PC-3 (cell line): ENCODE measurements at regions not wholly inside any gene's neighbourhood (a gene's known extent, or its start where the extent isn't known, plus 50 kb on each side); places are given as distances from the start of the nearest gene placed in this dataset.

ENCODE experiments used
- ATAC-seq: fragments of 200-7000 bp; cut with Tn5 transposase; 2 replicates; pipeline ENCODE4 v1.9.1; 2020; ENCODE audit warnings: mild to moderate bottlenecking, moderate library complexity
- BruUV-seq: library from RNA; stranded (reverse); fragments of 400-500 nt; replicated peaks from 2 replicates; lab custom pipeline; 2021; lab: Mats Ljungman, UMichigan
- CTCF ChIA-PET: fragments of 300-600 bp; sonication (Branson Sonifier 250); formaldehyde crosslinking; loops from one replicate; lab custom pipeline; 2022; ENCODE audit warnings: antibody characterized with exemption; lab: Charles Lee
- POLR2A ChIA-PET: fragments of 300-600 bp; sonication (Branson Sonifier 250); formaldehyde crosslinking; loops from one replicate; lab custom pipeline; 2022; ENCODE audit warnings: antibody characterized with exemption; ENCODE audit not compliant: unreplicated experiment; lab: Charles Lee
- DNase-seq: peaks from one replicate; pipeline ENCODE4 v3.0.0-alpha.2; 2015
- H2AFZ ChIP-seq: fragments of 300-600 bp; sonication (generic); 2 replicates; pipeline ENCODE4 v1.6.0; 2016; ENCODE audit warnings: antibody characterized with exemption, low read length
- H3F3A ChIP-seq: fragments of 300-600 bp; sonication (generic); one replicate; pipeline ENCODE4 v1.6.0; 2017; ENCODE audit warnings: antibody characterized with exemption, low read length, control low read depth, mild to moderate bottlenecking; ENCODE audit not compliant: unreplicated experiment
- H3K27ac ChIP-seq: fragments of 300-600 bp; sonication (generic); 2 replicates; pipeline ENCODE4 v1.5.1; 2016; ENCODE audit warnings: mild to moderate bottlenecking, low read length
- H3K27me3 ChIP-seq: fragments of 300-600 bp; sonication (generic); 2 replicates; pipeline ENCODE4 v1.6.1; 2016; ENCODE audit warnings: low read length, mixed read lengths
- H3K36me3 ChIP-seq: fragments of 300-600 bp; sonication (generic); 2 replicates; pipeline ENCODE4 v1.6.1; 2016; ENCODE audit warnings: low read depth, mixed run types, low read length, mixed read lengths
- H3K4me1 ChIP-seq: fragments of 300-600 bp; sonication (generic); 2 replicates; pipeline ENCODE4 v1.5.1; 2016; ENCODE audit warnings: low read length; ENCODE audit not compliant: insufficient read depth
- H3K4me2 ChIP-seq: fragments of 300-600 bp; sonication (generic); 2 replicates; pipeline ENCODE4 v1.6.0; 2016; ENCODE audit warnings: low read length
- H3K4me3 ChIP-seq: fragments of 300-600 bp; sonication (generic); 2 replicates; pipeline ENCODE4 v1.5.1; 2016; ENCODE audit warnings: mild to moderate bottlenecking, low read length, mixed read lengths
- H3K79me2 ChIP-seq: fragments of 300-600 bp; sonication (generic); 2 replicates; pipeline ENCODE4 v1.6.1; 2017; ENCODE audit warnings: low read length, mixed read lengths
- H3K9ac ChIP-seq: fragments of 300-600 bp; sonication (generic); 2 replicates; pipeline ENCODE4 v1.6.0; 2016; ENCODE audit warnings: mild to moderate bottlenecking, low read length
- H3K9me2 ChIP-seq: fragments of 300-600 bp; sonication (generic); replicated peaks from 2 replicates; pipeline ENCODE4 v1.6.1; 2016; ENCODE audit warnings: mixed run types, low read length, mixed read lengths
- H3K9me3 ChIP-seq: fragments of 300-600 bp; sonication (generic); 2 replicates; pipeline ENCODE4 v1.6.1; 2016; ENCODE audit warnings: low read length, mixed read lengths
- H4K20me1 ChIP-seq: fragments of 300-600 bp; sonication (generic); 2 replicates; pipeline ENCODE4 v1.6.1; 2016; ENCODE audit warnings: low read length, mixed read lengths
- CTCF ChIP-seq: fragments of 300-600 bp; sonication (generic); conservative IDR thresholded peaks from 2 replicates; pipeline ENCODE4 v1.5.1; 2017; ENCODE audit warnings: antibody characterized with exemption, low read depth, mild to moderate bottlenecking, low read length
- EZH2 ChIP-seq: fragments of 300-600 bp; sonication (generic); IDR thresholded peaks from one replicate; pipeline ENCODE4 v1.6.1; 2017; ENCODE audit warnings: antibody characterized with exemption, mild to moderate bottlenecking, low read length; ENCODE audit not compliant: unreplicated experiment
- EZH2phosphoT487 ChIP-seq: fragments of 300-600 bp; sonication (generic); IDR thresholded peaks from 2 replicates; pipeline ENCODE4 v1.6.1; 2018; ENCODE audit warnings: mild to moderate bottlenecking, antibody characterized with exemption, low read length, borderline replicate concordance
- intact Hi-C: fragments of 100-400 bp; cut with micrococcal nuclease; formaldehyde crosslinking; loops from 2 replicates; pipeline ENCODE4 v1.9.0; 2023

GRCh38 chr1:188224263-188224662 lies 1395.5 kb downstream of the PLA2G4A start:
- intact Hi-C loops, result no loop called here
- BruUV-seq, result no TSS peak
- Histone ChIP-seq H3K4me3 (no peak overlapping the region), H3K36me3 (no peaks in the 10 kb centered on the region), H3K9ac (no peak overlapping the region), H3K9me2 (no peaks in the 10 kb centered on the region), H2AFZ (no peak overlapping the region), H3K4me2 (no peak overlapping the region), H3K27ac (no peak overlapping the region), H3K27me3 (no peaks in the 10 kb centered on the region), H3K4me1 (no peaks in the 10 kb centered on the region), H3F3A (no peaks in the 10 kb centered on the region), H3K9me3 (no peaks in the 10 kb centered on the region), H4K20me1 (no peaks in the 10 kb centered on the region), H3K79me2 (no peaks in the 10 kb centered on the region)
- ChIA-PET POLR2A (interaction anchor here (0.5 kb wide), 1 partner anchor 29 kb away, joined by 4 read pairs; no protein-coding TSS in a partner anchor), CTCF (no interaction called here)
- ATAC-seq (no peak), DNase-seq (no peak)
- TF ChIP-seq CTCF (no peak), EZH2phosphoT487 (no peak), EZH2 (no peak)

- Histone ChIP-seq H2AFZ (no peak overlapping the region), H3K9ac (no peak overlapping the region), H3K4me1 (no peaks in the 10 kb centered on the region), H3K27ac (no peak overlapping the region), H4K20me1 (no peaks in the 10 kb centered on the region), H3K4me2 (no peak overlapping the region), H3K36me3 (no peaks in the 10 kb centered on the region), H3F3A (no peaks in the 10 kb centered on the region), H3K27me3 (no peaks in the 10 kb centered on the region), H3K79me2 (no peaks in the 10 kb centered on the region), H3K4me3 (no peak overlapping the region), H3K9me2 (no peaks in the 10 kb centered on the region), H3K9me3 (no peaks in the 10 kb centered on the region)
- intact Hi-C loops, result no loop called here
- BruUV-seq, result no TSS peak
- ATAC-seq (no peak), DNase-seq (no peak)
- TF ChIP-seq CTCF (no peak), EZH2phosphoT487 (no peak), EZH2 (no peak)
- CTCF ChIA-PET, result no interaction called here
- POLR2A ChIA-PET, result no interaction called here
These were observed 1397.2 kb downstream of the PLA2G4A start for GRCh38 chr1:188225975-188226374.

GRCh38 chr1:188228623-188229022 lies 1399.9 kb downstream of the PLA2G4A start:
- no peak overlapping the region for H3K4me2 ChIP-seq
- BruUV-seq, result no TSS peak
- H3K9me3 ChIP-seq, result no peaks in the 10 kb centered on the region
- ChIA-PET CTCF (no interaction called here), POLR2A (no interaction called here)
- H3K9ac ChIP-seq, result no peak overlapping the region
- intact Hi-C loops, result no loop called here
- H3K9me2 ChIP-seq, result no peaks in the 10 kb centered on the region
- H4K20me1 ChIP-seq, result no peaks in the 10 kb centered on the region
- H3K4me1 ChIP-seq, result no peaks in the 10 kb centered on the region
- DNase-seq (no peak), ATAC-seq (no peak)
- no peaks in the 10 kb centered on the region for H3K36me3 ChIP-seq
- H3F3A ChIP-seq, result no peaks in the 10 kb centered on the region
- no peak overlapping the region for H3K27ac ChIP-seq
- no peak overlapping the region for H3K4me3 ChIP-seq
- no peaks in the 10 kb centered on the region for H3K27me3 ChIP-seq
- no peaks in the 10 kb centered on the region for H3K79me2 ChIP-seq
- H2AFZ ChIP-seq, result no peak overlapping the region
- TF ChIP-seq EZH2, result no peak
- TF ChIP-seq EZH2phosphoT487, result no peak
- no peak for TF ChIP-seq CTCF
